BE2C (cell line): ENCODE measurements at regions not wholly inside any gene's neighbourhood (a gene's known extent, or its start where the extent isn't known, plus 50 kb on each side); places are given as distances from the start of the nearest gene placed in this dataset.

Experiments
- DNase-seq: peaks from one replicate; pipeline ENCODE4 v3.0.0-alpha.2; 2020
- H3K27me3 ChIP-seq: fragments of 250-450 bp; sonication (Bioruptor Pico); 2 replicates; pipeline ENCODE4 v1.5.1; 2020; ENCODE audit warnings: mild to moderate bottlenecking
- H3K36me3 ChIP-seq: fragments of 250-450 bp; sonication (Bioruptor Pico); 2 replicates; pipeline ENCODE4 v1.5.1; 2020; ENCODE audit warnings: mild to moderate bottlenecking
- H3K4me1 ChIP-seq: fragments of 250-450 bp; sonication (Bioruptor Pico); 2 replicates; pipeline ENCODE4 v1.5.1; 2020
- H3K4me3 ChIP-seq: 2 replicates; pipeline ENCODE4 v1.5.1; 2011; ENCODE audit warnings: low read depth, low read length
- H3K9me3 ChIP-seq: fragments of 250-450 bp; sonication (Bioruptor Pico); 2 replicates; pipeline ENCODE4 v1.5.1; 2020
- CTCF ChIP-seq: IDR thresholded peaks from 2 replicates; pipeline ENCODE4 v1.5.1; 2012; ENCODE audit warnings: mild to moderate bottlenecking, low read depth, low read length

- TF ChIP-seq CTCF: no peak
- H3K27me3 ChIP-seq: no peaks in the 10 kb centered on the region
- no peak overlapping the region for H3K4me3 ChIP-seq
- no peak for DNase-seq
- H3K36me3 ChIP-seq: no peaks in the 10 kb centered on the region
- no peaks in the 10 kb centered on the region for H3K9me3 ChIP-seq
- peaks cover 2% of the 10 kb centered on the region; the same call in 1 of the 2 replicates for H3K4me1 ChIP-seq
These were observed 268.9 kb downstream of the PIK3R1 start for GRCh38 chr5:68484307-68485068.

- TF ChIP-seq CTCF: no peak
- DNase-seq: no peak
- Histone ChIP-seq H3K9me3 (no peaks in the 10 kb centered on the region), H3K27me3 (no peaks in the 10 kb centered on the region), H3K36me3 (no peaks in the 10 kb centered on the region), H3K4me3 (no peak overlapping the region), H3K4me1 (no peaks in the 10 kb centered on the region)
These were observed 274.0 kb downstream of the PIK3R1 start for GRCh38 chr5:68489556-68489955.

- H3K36me3 ChIP-seq: no peaks in the 10 kb centered on the region
- no peaks in the 10 kb centered on the region for H3K4me1 ChIP-seq
- H3K27me3 ChIP-seq: no peaks in the 10 kb centered on the region
- no peaks in the 10 kb centered on the region for H3K9me3 ChIP-seq
- DNase-seq: no peak
- no peak overlapping the region for H3K4me3 ChIP-seq
- no peak for TF ChIP-seq CTCF
These were observed 274.9 kb downstream of the PIK3R1 start for GRCh38 chr5:68490406-68490805.

- H3K4me1 ChIP-seq: no peaks in the 10 kb centered on the region
- no peak for TF ChIP-seq CTCF
- H3K36me3 ChIP-seq: no peaks in the 10 kb centered on the region
- H3K9me3 ChIP-seq: peaks cover 12% of the 10 kb centered on the region
- H3K27me3 ChIP-seq: no peaks in the 10 kb centered on the region
- DNase-seq: no peak
- H3K4me3 ChIP-seq: no peak overlapping the region
These were observed 279.2 kb downstream of the PIK3R1 start for GRCh38 chr5:68494771-68495170.

GRCh38 chr5:68499987-68500386 is 284.4 kb downstream of the PIK3R1 start:
- no peak for TF ChIP-seq CTCF
- Histone ChIP-seq H3K36me3 (no peaks in the 10 kb centered on the region), H3K4me1 (no peaks in the 10 kb centered on the region), H3K9me3 (peaks cover 12% of the 10 kb centered on the region), H3K27me3 (no peaks in the 10 kb centered on the region), H3K4me3 (no peak overlapping the region)
- DNase-seq: no peak

- H3K4me1 ChIP-seq: peaks cover under 1% of the 10 kb centered on the region; the same call in 1 of the 2 replicates
- no peak for DNase-seq
- no peaks in the 10 kb centered on the region for H3K36me3 ChIP-seq
- TF ChIP-seq CTCF: no peak
- H3K9me3 ChIP-seq: peaks cover 12% of the 10 kb centered on the region
- no peaks in the 10 kb centered on the region for H3K27me3 ChIP-seq
- H3K4me3 ChIP-seq: no peak overlapping the region
These were observed 285.3 kb downstream of the PIK3R1 start for GRCh38 chr5:68500813-68501212.
